SK-N-SH (cell line): ENCODE measurements at regions not wholly inside any gene's neighbourhood (a gene's known extent, or its start where the extent isn't known, plus 50 kb on each side); places are given as distances from the start of the nearest gene placed in this dataset.

Experiments
- CTCF ChIA-PET: fragments of 300-600, 350-600 bp; formaldehyde crosslinking; extraction: SDS; loops from one replicate; lab custom pipeline; 2021; lab: Yijun Ruan, JAX
- POLR2A ChIA-PET: fragments of 350-600 bp; sonication (Branson Sonifier 250); formaldehyde crosslinking; extraction: SDS; loops from one replicate; lab custom pipeline; 2020; ENCODE audit warnings: antibody characterized with exemption, inconsistent platforms; lab: Yijun Ruan, JAX
- DNase-seq: peaks from one replicate; pipeline ENCODE4 v3.0.0; 2012
- H2AFZ ChIP-seq: fragments of 200-600 bp; sonication (generic); 2 replicates; pipeline ENCODE4 v1.8.1; 2016; ENCODE audit warnings: antibody characterized with exemption, mild to moderate bottlenecking, low read depth
- H3F3A ChIP-seq: fragments of 200-600 bp; sonication (generic); replicated peaks from 2 replicates; pipeline ENCODE3; 2016; ENCODE audit warnings: antibody characterized with exemption, mild to moderate bottlenecking; ENCODE audit not compliant: insufficient read depth
- H3K27ac ChIP-seq, 2 experiments: fragments of 200-500 bp in 1 of 2; fragments of 200-600 bp in 1 of 2; sonication (Bioruptor generic) in 1 of 2; sonication (generic), shearing (Covaris generic) in 1 of 2; 2 replicates each; pipeline versions ENCODE4 v1.5.1 to v1.6.1; 2014 to 2016; ENCODE audit warnings: low read depth in 2 of 2, inconsistent platforms in 1 of 2, low read length in 1 of 2, mild to moderate bottlenecking in 1 of 2, mixed read lengths in 1 of 2
- H3K27me3 ChIP-seq: fragments of 200-600 bp; sonication (generic), shearing (Covaris generic); 2 replicates; pipeline ENCODE4 v1.6.1; 2016; ENCODE audit warnings: mixed run types; ENCODE audit not compliant: insufficient read depth
- H3K36me3 ChIP-seq, 2 experiments: fragments of 200-500 bp in 1 of 2; fragments of 200-600 bp in 1 of 2; sonication (Bioruptor generic) in 1 of 2; sonication (generic) in 1 of 2; replicated peaks in 1 of 2; 2 replicates each; pipeline versions ENCODE3 to v1.5.1; 2014 to 2016; ENCODE audit warnings: low read length in 1 of 2, mild to moderate bottlenecking in 1 of 2; ENCODE audit not compliant: insufficient read depth in 2 of 2, control insufficient read depth in 1 of 2
- H3K4me1 ChIP-seq, 2 experiments: fragments of 200-500 bp in 1 of 2; fragments of 200-600 bp in 1 of 2; sonication (Bioruptor generic) in 1 of 2; sonication (generic), shearing (Covaris generic) in 1 of 2; 2 replicates each; pipeline versions ENCODE4 v1.5.1 to v1.6.1; 2014 to 2016; ENCODE audit warnings: low read depth in 1 of 2, low read length in 1 of 2, mixed run types in 1 of 2; ENCODE audit not compliant: insufficient read depth in 2 of 2, control insufficient read depth in 1 of 2
- H3K4me2 ChIP-seq: fragments of 200-600 bp; sonication (generic), shearing (Covaris generic); 2 replicates; pipeline ENCODE4 v1.6.1; 2017; ENCODE audit warnings: mixed run types
- H3K4me3 ChIP-seq, 2 experiments: fragments of 200-500 bp in 1 of 2; fragments of 200-600 bp in 1 of 2; sonication (Bioruptor generic) in 1 of 2; sonication (generic), shearing (Covaris generic) in 1 of 2; 2 replicates each; pipeline versions ENCODE4 v1.5.1 to v1.8.1; 2014 to 2016; ENCODE audit warnings: low read depth in 2 of 2, inconsistent platforms in 1 of 2, low read length in 1 of 2, mild to moderate bottlenecking in 1 of 2, mixed read lengths in 1 of 2, moderate library complexity in 1 of 2
- H3K79me2 ChIP-seq: fragments of 200-600 bp; sonication (generic); 2 replicates; pipeline ENCODE4 v1.8.1; 2017; ENCODE audit warnings: mild to moderate bottlenecking; ENCODE audit not compliant: insufficient read depth
- H3K9ac ChIP-seq: fragments of 200-600 bp; sonication (generic); 2 replicates; pipeline ENCODE4 v1.6.1; 2017; ENCODE audit warnings: mixed run types
- H3K9me2 ChIP-seq: fragments of 200-600 bp; sonication (generic); 2 replicates; pipeline ENCODE4 v1.6.1; 2017; ENCODE audit warnings: mixed run types
- H3K9me3 ChIP-seq: fragments of 200-600 bp; sonication (generic); 2 replicates; pipeline ENCODE4 v1.6.1; 2017; ENCODE audit warnings: mixed run types, mild to moderate bottlenecking, moderate library complexity
- H4K20me1 ChIP-seq: fragments of 200-600 bp; sonication (generic); 2 replicates; pipeline ENCODE4 v1.6.1; 2017; ENCODE audit warnings: mild to moderate bottlenecking, mixed run types; ENCODE audit not compliant: insufficient read depth
- CHD2 ChIP-seq: fragments of 150-350 bp; IDR thresholded peaks from 2 replicates; pipeline ENCODE4 v1.6.1; 2018; ENCODE audit warnings: low read length; ENCODE audit not compliant: partially characterized antibody
- ELF1 ChIP-seq: IDR thresholded peaks from 2 replicates; pipeline ENCODE4 v1.4.0; 2012
- EP300 ChIP-seq, 2 experiments: IDR thresholded peaks; 2 replicates each; pipeline versions ENCODE4 v1.4.0 to v1.6.1; 2012; ENCODE audit warnings: borderline replicate concordance in 1 of 2, low read depth in 1 of 2, low read length in 1 of 2
- FOSL2 ChIP-seq: IDR thresholded peaks from 2 replicates; pipeline ENCODE4 v1.4.0; 2012; ENCODE audit warnings: low read depth, mild to moderate bottlenecking, moderate library complexity, borderline replicate concordance
- GATA2 ChIP-seq: sonication (generic); formaldehyde crosslinking; IDR thresholded peaks from 2 replicates; pipeline ENCODE4 v1.5.0; 2020; ENCODE audit warnings: mild to moderate bottlenecking, missing genetic modification reagents
- MEF2A ChIP-seq: IDR thresholded peaks from 2 replicates; pipeline ENCODE4 v1.4.0; 2012; ENCODE audit warnings: low read depth, borderline replicate concordance
- NFIC ChIP-seq: IDR thresholded peaks from 2 replicates; pipeline ENCODE4 v1.4.0; 2012; ENCODE audit warnings: borderline replicate concordance
- RAD21 ChIP-seq: IDR thresholded peaks from 2 replicates; pipeline ENCODE4 v1.6.1; 2012; ENCODE audit warnings: mild to moderate bottlenecking, low read length
- RCOR1 ChIP-seq: fragments of 150-350 bp; IDR thresholded peaks from 2 replicates; pipeline ENCODE4 v1.6.1; 2017; ENCODE audit warnings: antibody characterized with exemption, low read length
- REST ChIP-seq: IDR thresholded peaks from 2 replicates; pipeline ENCODE4 v1.6.1; 2012; ENCODE audit warnings: mild to moderate bottlenecking, low read depth, low read length, moderate library complexity
- RXRA ChIP-seq: IDR thresholded peaks from 2 replicates; pipeline ENCODE4 v1.4.0; 2012; ENCODE audit warnings: low read depth, mild to moderate bottlenecking, borderline replicate concordance
- TEAD4 ChIP-seq: IDR thresholded peaks from 2 replicates; pipeline ENCODE4 v1.4.0; 2012; ENCODE audit warnings: mild to moderate bottlenecking, borderline replicate concordance; ENCODE audit not compliant: insufficient read depth
- WGBS: methylation state at CpG from one replicate; pipeline ENCODE4 v1.1.6; 2017; ENCODE audit warnings: low lambda C conversion rate; 5-methylcytosine and 5-hydroxymethylcytosine counted together
- TF ChIP-seq, protein P1 (sequence below): IDR thresholded peaks from 2 replicates; pipeline ENCODE4; 2012
- TF ChIP-seq, protein P2 (sequence below): IDR thresholded peaks from 2 replicates; pipeline ENCODE4 v1.4.0; 2012; ENCODE audit warnings: low read depth, borderline replicate concordance
- TF ChIP-seq, protein P3 (sequence below): fragments of 150-350 bp; IDR thresholded peaks from 2 replicates; pipeline ENCODE4 v1.6.1; 2017; ENCODE audit warnings: antibody characterized with exemption, low read length, low read depth, borderline replicate concordance

DNA sequence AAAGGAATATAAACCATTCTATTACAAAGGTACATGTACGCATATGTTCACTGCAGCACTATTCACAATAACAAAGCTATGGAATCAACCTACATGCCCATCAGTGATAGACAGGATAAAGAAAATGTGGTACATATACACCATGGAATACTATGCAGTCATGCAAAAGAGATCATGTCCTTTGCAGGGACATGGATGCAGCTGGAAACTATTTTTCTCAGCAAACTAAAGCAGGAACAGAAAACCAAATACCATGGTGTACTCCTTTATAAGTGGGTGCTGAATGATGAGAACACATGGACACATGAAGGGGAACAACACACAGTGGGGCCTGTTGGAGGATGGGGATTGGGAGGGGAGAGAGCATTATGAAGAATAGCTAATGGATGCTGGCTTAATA, 104.6 kb upstream of the CENPW start:
- no peak overlapping the region for H3K4me2 ChIP-seq
- no peaks in the 10 kb centered on the region for H3F3A ChIP-seq
- no peak overlapping the region for H2AFZ ChIP-seq
- no peaks in the 10 kb centered on the region for H3K27me3 ChIP-seq
- no peak overlapping the region for H3K27ac ChIP-seq
- no peaks in the 10 kb centered on the region for H3K9me2 ChIP-seq
- H3K9ac ChIP-seq = no peak overlapping the region
- H3K79me2 ChIP-seq = no peaks in the 10 kb centered on the region
- no peaks in the 10 kb centered on the region for H3K36me3 ChIP-seq
- no peaks in the 10 kb centered on the region for H3K4me1 ChIP-seq
- ChIA-PET CTCF (no interaction called here), POLR2A (no interaction called here)
- no peaks in the 10 kb centered on the region for H3K9me3 ChIP-seq
- H4K20me1 ChIP-seq = no peaks in the 10 kb centered on the region
- TF ChIP-seq EP300 (IDR thresholded peaks at IDR 0.05; ENCODE audit: borderline replicate concordance in 1 of 2, low read depth in 1 of 2, low read length in 1 of 2) = no peak
- TF ChIP-seq GATA2 (CRISPR knock-in tag) = no peak
- TF ChIP-seq RAD21 = no peak
- no peak for TF ChIP-seq CHD2
- no peak for TF ChIP-seq REST
- no peak for TF ChIP-seq FOSL2
- TF ChIP-seq RCOR1 = no peak
- TF ChIP-seq, protein P1, sequence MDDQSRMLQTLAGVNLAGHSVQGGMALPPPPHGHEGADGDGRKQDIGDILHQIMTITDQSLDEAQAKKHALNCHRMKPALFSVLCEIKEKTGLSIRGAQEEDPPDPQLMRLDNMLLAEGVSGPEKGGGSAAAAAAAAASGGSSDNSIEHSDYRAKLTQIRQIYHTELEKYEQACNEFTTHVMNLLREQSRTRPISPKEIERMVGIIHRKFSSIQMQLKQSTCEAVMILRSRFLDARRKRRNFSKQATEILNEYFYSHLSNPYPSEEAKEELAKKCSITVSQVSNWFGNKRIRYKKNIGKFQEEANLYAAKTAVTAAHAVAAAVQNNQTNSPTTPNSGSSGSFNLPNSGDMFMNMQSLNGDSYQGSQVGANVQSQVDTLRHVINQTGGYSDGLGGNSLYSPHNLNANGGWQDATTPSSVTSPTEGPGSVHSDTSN = no peak
- no peak for TF ChIP-seq NFIC
- no peak for TF ChIP-seq TEAD4
- TF ChIP-seq RXRA = no peak
- TF ChIP-seq MEF2A = no peak
- TF ChIP-seq, protein P2, sequence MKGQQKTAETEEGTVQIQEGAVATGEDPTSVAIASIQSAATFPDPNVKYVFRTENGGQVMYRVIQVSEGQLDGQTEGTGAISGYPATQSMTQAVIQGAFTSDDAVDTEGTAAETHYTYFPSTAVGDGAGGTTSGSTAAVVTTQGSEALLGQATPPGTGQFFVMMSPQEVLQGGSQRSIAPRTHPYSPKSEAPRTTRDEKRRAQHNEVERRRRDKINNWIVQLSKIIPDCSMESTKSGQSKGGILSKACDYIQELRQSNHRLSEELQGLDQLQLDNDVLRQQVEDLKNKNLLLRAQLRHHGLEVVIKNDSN = no peak
- no peak for TF ChIP-seq ELF1
- TF ChIP-seq, protein P3, sequence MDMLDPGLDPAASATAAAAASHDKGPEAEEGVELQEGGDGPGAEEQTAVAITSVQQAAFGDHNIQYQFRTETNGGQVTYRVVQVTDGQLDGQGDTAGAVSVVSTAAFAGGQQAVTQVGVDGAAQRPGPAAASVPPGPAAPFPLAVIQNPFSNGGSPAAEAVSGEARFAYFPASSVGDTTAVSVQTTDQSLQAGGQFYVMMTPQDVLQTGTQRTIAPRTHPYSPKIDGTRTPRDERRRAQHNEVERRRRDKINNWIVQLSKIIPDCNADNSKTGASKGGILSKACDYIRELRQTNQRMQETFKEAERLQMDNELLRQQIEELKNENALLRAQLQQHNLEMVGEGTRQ = no peak
- 95% methylated on average over 1 of the region's 1 CpG for WGBS
- no peak for DNase-seq
- H3K4me3 ChIP-seq = no peak overlapping the region
